K562 (cell line): ENCODE measurements at regions not wholly inside any gene's neighbourhood (a gene's known extent, or its start where the extent isn't known, plus 50 kb on each side); places are given as distances from the start of the nearest gene placed in this dataset.

Source experiments
- ATAC-seq: fragments of 200-7000 bp; cut with Tn5 transposase; 3 replicates; pipeline ENCODE4 v1.9.1; 2020; ENCODE audit warnings: moderate library complexity
- BruUV-seq: library from RNA; stranded (reverse); fragments of 400-500 nt; replicated peaks from 2 replicates; lab custom pipeline; 2021; lab: Mats Ljungman, UMichigan
- CTCF ChIA-PET: fragments of 300-600 bp; formaldehyde crosslinking; extraction: SDS; loops from one replicate; lab custom pipeline; 2021; ENCODE audit warnings: low intra/inter-chr PET ratio; lab: Yijun Ruan, JAX
- POLR2A ChIA-PET: fragments of 300-600, 350-650 bp; sonication (Branson Sonifier 250); formaldehyde crosslinking; extraction: SDS; loops from one replicate; lab custom pipeline; 2021; ENCODE audit warnings: antibody characterized with exemption, inconsistent platforms; lab: Yijun Ruan, JAX
- DNase-seq, 4 experiments: peaks; one replicate each; pipeline versions ENCODE4 v3.0.0 to v3.0.0-alpha.2; 2011 to 2018; ENCODE audit warnings: low spot score in 3 of 4, mixed read lengths in 3 of 4; ENCODE audit errors: extremely low read depth in 1 of 4
- FAIRE-seq: peaks from 2 replicates; lab custom pipeline; 2011; peaks lifted over from hg19 to GRCh38; lab: Jason Lieb, UNC
- H2AFZ ChIP-seq: 2 replicates; pipeline ENCODE4 v1.6.0; 2011; ENCODE audit warnings: low read depth, low read length, control low read depth, inconsistent platforms
- H3K27ac ChIP-seq: fragments of 200-600 bp; 3 replicates; pipeline ENCODE4 v1.8.0; 2011; ENCODE audit warnings: low read depth, mild to moderate bottlenecking, control low read depth, inconsistent platforms, low read length, moderate library complexity, mixed read lengths; ENCODE audit errors: extremely low read depth
- H3K27me3 ChIP-seq, 2 experiments: fragments of 300-600 bp in 1 of 2; 2 replicates in 1 of 2; 3 replicates in 1 of 2; pipeline versions ENCODE4 v1.6.0 to v1.8.0; 2011; ENCODE audit warnings: inconsistent platforms in 2 of 2, low read length in 2 of 2, mild to moderate bottlenecking in 1 of 2, mixed read lengths in 1 of 2, moderate library complexity in 1 of 2; ENCODE audit not compliant: control insufficient read depth in 2 of 2, insufficient read depth in 2 of 2
- H3K36me3 ChIP-seq: fragments of 300-600 bp; 3 replicates; pipeline ENCODE4 v1.8.0; 2011; ENCODE audit warnings: mild to moderate bottlenecking, low read length, inconsistent platforms; ENCODE audit not compliant: control insufficient read depth, insufficient read depth
- H3K4me1 ChIP-seq, 2 experiments: fragments of 200-600 bp in 1 of 2; replicated peaks in 1 of 2; 2 replicates in 1 of 2; 3 replicates in 1 of 2; pipeline versions ENCODE4 v1.5.1 to v1.8.0; 2011; ENCODE audit warnings: inconsistent platforms in 2 of 2, low read length in 2 of 2, mild to moderate bottlenecking in 1 of 2, mixed read lengths in 1 of 2, moderate library complexity in 1 of 2; ENCODE audit not compliant: control insufficient read depth in 2 of 2, insufficient read depth in 2 of 2
- H3K4me2 ChIP-seq: 2 replicates; pipeline ENCODE4 v1.6.1; 2011; ENCODE audit warnings: low read length, control low read depth, inconsistent platforms, mixed read lengths; ENCODE audit not compliant: insufficient read depth
- H3K4me3 ChIP-seq: fragments of 200-600 bp; sonication (generic), shearing (Covaris generic); 2 replicates; pipeline ENCODE4 v1.5.1; 2016; ENCODE audit warnings: control low read depth, inconsistent platforms
- H3K79me2 ChIP-seq: fragments of 200-600 bp; 3 replicates; pipeline ENCODE4 v1.8.0; 2011; ENCODE audit warnings: low read length, inconsistent platforms; ENCODE audit not compliant: control insufficient read depth, insufficient read depth
- H3K9ac ChIP-seq, 2 experiments: 2 replicates each; pipeline versions ENCODE4 v1.6.0 to v1.6.1; 2011; ENCODE audit warnings: low read depth in 2 of 2, low read length in 2 of 2, control low read depth in 1 of 2, inconsistent platforms in 1 of 2, mild to moderate bottlenecking in 1 of 2, mixed read lengths in 1 of 2; ENCODE audit not compliant: insufficient read depth in 1 of 2
- H3K9me1 ChIP-seq: one replicate; pipeline ENCODE4 v1.6.0; 2011; ENCODE audit warnings: inconsistent platforms, mild to moderate bottlenecking, low read length, moderate library complexity; ENCODE audit not compliant: control insufficient read depth, insufficient read depth
- H3K9me3 ChIP-seq: replicated peaks from 2 replicates; pipeline ENCODE4 v1.5.1; 2011; ENCODE audit warnings: low read depth, low read length, inconsistent platforms; ENCODE audit not compliant: control insufficient read depth, insufficient read depth
- H4K20me1 ChIP-seq: replicated peaks from 2 replicates; pipeline ENCODE4 v1.6.1; 2011; ENCODE audit warnings: low read length, inconsistent platforms, mixed read lengths; ENCODE audit not compliant: control insufficient read depth, insufficient read depth
- CBFA2T3 ChIP-seq: fragments of 450-650 bp; IDR thresholded peaks from 2 replicates; pipeline ENCODE4 v1.6.1; 2017
- CEBPB ChIP-seq: fragments of 450-650 bp; IDR thresholded peaks from 2 replicates; pipeline ENCODE4 v1.6.1; 2016; ENCODE audit warnings: missing genetic modification characterization, missing compliant biosample characterization
- HBP1 ChIP-seq: fragments of 450-650 bp; formaldehyde crosslinking; IDR thresholded peaks from 2 replicates; pipeline ENCODE4 v1.4.0; 2022; ENCODE audit warnings: missing genetic modification characterization
- HCFC1 ChIP-seq: IDR thresholded peaks from 2 replicates; pipeline ENCODE4 v1.6.1; 2012; ENCODE audit warnings: low read depth, low read length, improper control_type of control experiment
- HDAC8 ChIP-seq: fragments of 450-650 bp; IDR thresholded peaks from 2 replicates; pipeline ENCODE4 v1.6.1; 2016; ENCODE audit warnings: mild to moderate bottlenecking, missing genetic modification characterization, moderate library complexity, missing compliant biosample characterization
- HNRNPLL ChIP-seq: fragments of 200-400 bp; formaldehyde crosslinking; IDR thresholded peaks from 2 replicates; pipeline ENCODE4 v1.6.1; 2017; ENCODE audit warnings: low read length, low read depth, mild to moderate bottlenecking; ENCODE audit not compliant: poor library complexity, severe bottlenecking
- KDM5B ChIP-seq: fragments of 200-600 bp; sonication (generic); IDR thresholded peaks from 2 replicates; pipeline ENCODE4 v1.6.1; 2012; ENCODE audit warnings: low read depth, mild to moderate bottlenecking, moderate library complexity, low read length, control low read depth, inconsistent platforms; ENCODE audit not compliant: insufficient replicate concordance
- KLF13 ChIP-seq: fragments of 450-650 bp; IDR thresholded peaks from 2 replicates; pipeline ENCODE4 v1.6.1; 2016; ENCODE audit warnings: missing genetic modification characterization, low read depth, mild to moderate bottlenecking, missing compliant biosample characterization, moderate library complexity, borderline replicate concordance
- MCM3 ChIP-seq: fragments of 450-650 bp; IDR thresholded peaks from 2 replicates; pipeline ENCODE4 v1.6.1; 2016
- MXI1 ChIP-seq: IDR thresholded peaks from 2 replicates; pipeline ENCODE4 v1.6.1; 2011; ENCODE audit warnings: low read depth, mild to moderate bottlenecking, improper control_type of control experiment, low read length
- MYC ChIP-seq, 2 experiments: fragments of 250-450 bp in 1 of 2; sonication (Bioruptor Pico) in 1 of 2; IDR thresholded peaks; 2 replicates each; pipeline versions ENCODE4 v1.5.1 to v1.6.1; 2012 to 2021; ENCODE audit warnings: low read depth in 2 of 2, borderline replicate concordance in 1 of 2, improper control_type of control experiment in 1 of 2, low read length in 1 of 2, mild to moderate bottlenecking in 1 of 2, moderate library complexity in 1 of 2
- NCOA2 ChIP-seq, 2 experiments: fragments of 450-650 bp; IDR thresholded peaks; 2 replicates each; pipeline ENCODE4 v1.6.1; 2018; ENCODE audit warnings: mild to moderate bottlenecking in 2 of 2, moderate library complexity in 1 of 2; ENCODE audit not compliant: partially characterized antibody in 2 of 2
- NFYB ChIP-seq: IDR thresholded peaks from 2 replicates; pipeline ENCODE4 v1.6.1; 2011; ENCODE audit warnings: mild to moderate bottlenecking, moderate library complexity; ENCODE audit not compliant: insufficient read length; ENCODE audit errors: extremely low read depth
- POLR2A ChIP-seq: fragments of 450-650 bp; conservative IDR thresholded peaks from 2 replicates; pipeline ENCODE4 v1.6.1; 2016
- RREB1 ChIP-seq: fragments of 250-450 bp; sonication (Bioruptor Pico); IDR thresholded peaks from 2 replicates; pipeline ENCODE4 v1.4.0; 2020
- ZBED1 ChIP-seq: IDR thresholded peaks from 2 replicates; pipeline ENCODE4 v1.6.1; 2014
- ZNF408 ChIP-seq: fragments of 250-450 bp; sonication (Bioruptor Pico); IDR thresholded peaks from 2 replicates; pipeline ENCODE4 v1.4.0; 2020; ENCODE audit warnings: low read depth, mild to moderate bottlenecking, moderate library complexity
- ZSCAN29 ChIP-seq: fragments of 450-650 bp; IDR thresholded peaks from 2 replicates; pipeline ENCODE4 v1.6.1; 2017
- WGBS: fragments of 100-300 bp; shearing (Covaris generic); methylation state at CpG from one replicate; pipeline ENCODE4 v1.1.6; 2016; ENCODE audit warnings: low coverage, mixed read lengths; ENCODE audit not compliant: insufficient coverage; ENCODE audit errors: missing lambda C conversion rate; 5-methylcytosine and 5-hydroxymethylcytosine counted together
- in situ Hi-C: fragments of 300-500 bp; cut with MboI; formaldehyde crosslinking; loops from 4 replicates; pipeline ENCODE4 v1.15.0; 2018; ENCODE audit warnings: inconsistent platforms, mixed read lengths
- intact Hi-C: fragments of 100-400 bp; cut with micrococcal nuclease; formaldehyde crosslinking; loops from 2 replicates; pipeline ENCODE4 v1.14.2; 2022

- TF ChIP-seq HBP1 (CRISPR knock-in tag), result no peak
- no peak for TF ChIP-seq HNRNPLL
- TF ChIP-seq MCM3, result no peak
- no peak for TF ChIP-seq HCFC1
- no peak for TF ChIP-seq ZBED1
- no peak for TF ChIP-seq CBFA2T3
Observed at GRCh38 chr4:14404730-14405129, 597.6 kb upstream of the CPEB2 start (continued).

GRCh38 chr4:14410516-14410915 is 591.8 kb upstream of the CPEB2 start:
- ChIA-PET POLR2A (no interaction called here), CTCF (no interaction called here)
- H3K79me2 ChIP-seq, result no peaks in the 10 kb centered on the region
- no peak for FAIRE-seq
- no peaks in the 10 kb centered on the region for H3K9me3 ChIP-seq
- H3K36me3 ChIP-seq, result no peaks in the 10 kb centered on the region
- no peaks in the 10 kb centered on the region for H3K4me1 ChIP-seq
- H2AFZ ChIP-seq, result no peak overlapping the region
- no peaks in the 10 kb centered on the region for H3K9me1 ChIP-seq
- no peak overlapping the region for H3K4me2 ChIP-seq
- no peak for ATAC-seq
- BruUV-seq, result no TSS peak
- in situ Hi-C loops, result no loop called here
- 0% methylated on average over 3 of the region's 3 CpGs for WGBS
- no peaks in the 10 kb centered on the region for H3K27me3 ChIP-seq
- H3K27ac ChIP-seq, result no peak overlapping the region
- DNase-seq, result no peak
- H4K20me1 ChIP-seq, result no peaks in the 10 kb centered on the region
- no peak overlapping the region for H3K4me3 ChIP-seq
- intact Hi-C loops, result no loop called here
- H3K9ac ChIP-seq, result no peak overlapping the region
- TF ChIP-seq CEBPB (tag) (no peak), ZNF408 (CRISPR knock-in tag) (no peak), NCOA2 (IDR thresholded peaks at IDR 0.05; ENCODE audit: partially characterized antibody in 2 of 2) (no peak), POLR2A (no peak), KDM5B (no peak), KLF13 (tag) (no peak), MXI1 (no peak), HDAC8 (tag) (no peak), RREB1 (CRISPR knock-in tag) (no peak), ZSCAN29 (no peak), NFYB (no peak), MYC (IDR thresholded peaks at IDR 0.05; ENCODE audit: low read depth, low read length) (no peak), MYC (CRISPR knock-in tag; IDR thresholded peaks at IDR 0.05; ENCODE audit: borderline replicate concordance, low read depth) (no peak)
